GM12878 (cell line): ENCODE measurements at regions not wholly inside any gene's neighbourhood (a gene's known extent, or its start where the extent isn't known, plus 50 kb on each side); places are given as distances from the start of the nearest gene placed in this dataset.

Source experiments
- ATAC-seq: fragments of 200-7000 bp; cut with Tn5 transposase; 3 replicates; pipeline ENCODE4 v1.9.1; 2020; ENCODE audit warnings: mild to moderate bottlenecking, moderate library complexity
- BruUV-seq: library from RNA; stranded (reverse); fragments of 400-500 nt; replicated peaks from 2 replicates; lab custom pipeline; 2021; lab: Mats Ljungman, UMichigan
- CTCF ChIA-PET: fragments of 300-600 bp; sonication (Branson Sonifier 250); formaldehyde crosslinking; extraction: SDS; loops from one replicate; lab custom pipeline; 2021; ENCODE audit warnings: inconsistent platforms; lab: Yijun Ruan, JAX
- POLR2A ChIA-PET: fragments of 350-600 bp; formaldehyde crosslinking; extraction: SDS; loops from one replicate; lab custom pipeline; 2021; ENCODE audit warnings: inconsistent platforms; lab: Charles Lee
- RAD21 ChIA-PET: fragments of 300-600 bp; sonication (Branson Sonifier 250); formaldehyde crosslinking; loops from one replicate; lab custom pipeline; 2023; ENCODE audit warnings: antibody characterized with exemption; ENCODE audit not compliant: unreplicated experiment; lab: Charles Lee
- SMC1A ChIA-PET: fragments of 300-600 bp; sonication (Branson Sonifier 250); formaldehyde crosslinking; loops from one replicate; lab custom pipeline; 2023; ENCODE audit not compliant: unreplicated experiment, uncharacterized antibody; lab: Charles Lee
- DNase-seq: peaks from one replicate; pipeline ENCODE4 v3.0.0-alpha.2; 2011; ENCODE audit warnings: low read depth, low spot score
- FAIRE-seq: peaks from 3 replicates; lab custom pipeline; 2011; peaks lifted over from hg19 to GRCh38; lab: Jason Lieb, UNC
- H2AFZ ChIP-seq: 2 replicates; pipeline ENCODE4 v1.6.0; 2011; ENCODE audit warnings: low read depth, low read length, control low read depth; ENCODE audit not compliant: control insufficient read depth
- H3K27ac ChIP-seq: 2 replicates; pipeline ENCODE4 v1.5.1; 2011; ENCODE audit warnings: control low read depth; ENCODE audit not compliant: control insufficient read depth, insufficient read depth
- H3K27me3 ChIP-seq, 2 experiments: replicated peaks in 1 of 2; 2 replicates each; pipeline versions ENCODE4 v1.6.0 to v1.6.1; 2011; ENCODE audit warnings: low read length in 1 of 2; ENCODE audit not compliant: control insufficient read depth in 2 of 2, insufficient read depth in 2 of 2
- H3K36me3 ChIP-seq, 2 experiments: 2 replicates each; pipeline ENCODE4 v1.5.1; 2011; ENCODE audit warnings: low read length in 1 of 2; ENCODE audit not compliant: control insufficient read depth in 2 of 2, insufficient read depth in 2 of 2
- H3K4me1 ChIP-seq: 2 replicates; pipeline ENCODE4 v1.6.1; 2011; ENCODE audit warnings: mild to moderate bottlenecking, low read length, moderate library complexity, mixed read lengths; ENCODE audit not compliant: control insufficient read depth, insufficient read depth
- H3K4me2 ChIP-seq: 2 replicates; pipeline ENCODE4 v1.6.0; 2011; ENCODE audit warnings: control low read depth; ENCODE audit not compliant: control insufficient read depth, insufficient read depth
- H3K4me3 ChIP-seq: fragments of 200-600 bp; sonication (generic); 2 replicates; pipeline ENCODE4 v1.5.1; 2016
- H3K79me2 ChIP-seq: 2 replicates; pipeline ENCODE4 v1.6.0; 2011; ENCODE audit warnings: low read length; ENCODE audit not compliant: control insufficient read depth, insufficient read depth
- H3K9ac ChIP-seq: 2 replicates; pipeline ENCODE4 v1.8.0; 2011; ENCODE audit warnings: low read length, control low read depth, mixed read lengths; ENCODE audit not compliant: control insufficient read depth, insufficient read depth
- H3K9me3 ChIP-seq: replicated peaks from 3 replicates; pipeline ENCODE4 v1.5.1; 2011; ENCODE audit warnings: mild to moderate bottlenecking, low read length; ENCODE audit not compliant: control insufficient read depth, insufficient read depth
- H4K20me1 ChIP-seq: 2 replicates; pipeline ENCODE4 v1.6.0; 2011; ENCODE audit not compliant: control insufficient read depth, insufficient read depth
- ELK1 ChIP-seq: IDR thresholded peaks from 2 replicates; pipeline ENCODE4 v1.6.1; 2012; ENCODE audit warnings: low read depth, low read length, improper control_type of control experiment
- FOXM1 ChIP-seq: IDR thresholded peaks from 2 replicates; pipeline ENCODE4 v1.6.1; 2012; ENCODE audit warnings: low read depth, mild to moderate bottlenecking, inconsistent platforms, low read length, moderate library complexity
- NFYA ChIP-seq: IDR thresholded peaks from 2 replicates; pipeline ENCODE4 v1.6.1; 2011; ENCODE audit warnings: low read depth, mild to moderate bottlenecking, low read length, improper control_type of control experiment, borderline replicate concordance
- NR2C2 ChIP-seq: IDR thresholded peaks from 2 replicates; pipeline ENCODE4 v1.6.1; 2011; ENCODE audit warnings: borderline replicate concordance, low read depth; ENCODE audit not compliant: control insufficient read depth, insufficient read length
- PBX3 ChIP-seq: IDR thresholded peaks from 2 replicates; pipeline ENCODE4 v1.6.1; 2011; ENCODE audit warnings: mild to moderate bottlenecking, low read depth, low read length, moderate library complexity; ENCODE audit not compliant: insufficient replicate concordance
- RCOR1 ChIP-seq: conservative IDR thresholded peaks from 2 replicates; pipeline ENCODE4 v1.6.1; 2012; ENCODE audit warnings: low read depth, low read length, improper control_type of control experiment
- RELB ChIP-seq: fragments of 450-650 bp; IDR thresholded peaks from 2 replicates; pipeline ENCODE4 v1.6.1; 2017; ENCODE audit warnings: low read depth, mild to moderate bottlenecking, moderate library complexity
- SMAD5 ChIP-seq: IDR thresholded peaks from 2 replicates; pipeline ENCODE4 v1.6.1; 2016; ENCODE audit warnings: antibody characterized with exemption, low read depth
- SUPT20H ChIP-seq: IDR thresholded peaks from 2 replicates; pipeline ENCODE4 v1.6.1; 2011; ENCODE audit warnings: low read depth, mild to moderate bottlenecking, low read length, moderate library complexity, borderline replicate concordance; ENCODE audit not compliant: control insufficient read depth
- TCF3 ChIP-seq: IDR thresholded peaks from 2 replicates; pipeline ENCODE4 v1.6.1; 2012; ENCODE audit warnings: low read depth, mild to moderate bottlenecking, low read length, borderline replicate concordance; ENCODE audit not compliant: insufficient read depth
- ZNF274 ChIP-seq: IDR thresholded peaks from one replicate; pipeline ENCODE4 v1.8.0; 2011; ENCODE audit not compliant: insufficient read length, insufficient read depth
- WGBS: methylation state at CpG from one replicate; pipeline ENCODE4 v1.1.6; 2016; ENCODE audit warnings: low lambda C conversion rate; ENCODE audit not compliant: insufficient replicate concordance, insufficient coverage; ENCODE audit errors: missing lambda C conversion rate; 5-methylcytosine and 5-hydroxymethylcytosine counted together
- in situ Hi-C: fragments of 300-500 bp; cut with MboI; formaldehyde crosslinking; loops from 9 replicates; pipeline ENCODE4 v1.14.3; 2018; ENCODE audit warnings: mixed read lengths
- intact Hi-C: fragments of 100-400 bp; cut with micrococcal nuclease; formaldehyde crosslinking; loops from one replicate; pipeline ENCODE4 v1.14.2; 2022; ENCODE audit not compliant: unreplicated experiment

DNA sequence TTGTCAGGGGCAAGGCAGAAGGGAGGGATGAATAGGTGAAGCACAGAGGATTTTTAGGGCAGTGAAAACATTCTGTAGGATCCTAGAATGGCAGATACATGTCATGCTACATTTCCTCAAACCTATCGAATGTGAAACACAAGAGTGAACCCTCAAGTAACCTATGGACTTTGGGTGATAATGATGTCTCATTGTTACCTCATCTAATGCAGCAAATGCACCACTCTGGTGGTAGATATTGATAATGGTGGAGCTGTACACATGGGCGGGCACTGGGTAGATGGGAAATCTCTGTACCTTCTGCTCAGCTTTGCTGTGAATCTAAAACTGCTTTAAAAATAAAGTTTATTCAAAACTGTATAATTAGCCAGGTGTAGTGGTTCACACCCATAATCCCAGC, 95.2 kb upstream of the NCK2 start:
- TF ChIP-seq ZNF274 (no peak), FOXM1 (no peak), SUPT20H (no peak), NFYA (no peak), RELB (no peak), PBX3 (no peak), ELK1 (no peak), RCOR1 (no peak), TCF3 (no peak), NR2C2 (no peak), SMAD5 (no peak)
- Histone ChIP-seq H3K36me3 (no peaks in the 10 kb centered on the region), H3K27ac (no peak overlapping the region), H3K4me2 (no peak overlapping the region), H3K4me3 (no peak overlapping the region), H4K20me1 (no peaks in the 10 kb centered on the region), H3K9ac (no peak overlapping the region), H3K9me3 (no peaks in the 10 kb centered on the region), H3K79me2 (no peaks in the 10 kb centered on the region), H3K4me1 (no peaks in the 10 kb centered on the region), H3K27me3 (no peaks in the 10 kb centered on the region), H2AFZ (no peak overlapping the region)
- ChIA-PET RAD21 (no interaction called here), POLR2A (interaction anchor here (0.6 kb wide), 1 partner anchor 30 kb away, joined by 6 read pairs; no protein-coding TSS in a partner anchor), SMC1A (no interaction called here), CTCF (interaction anchor here (0.8 kb wide), 1 partner anchor 141 kb away, joined by 4 read pairs; no protein-coding TSS in a partner anchor)
- FAIRE-seq (no peak), ATAC-seq (no peak), DNase-seq (no peak)
- no TSS peak for BruUV-seq
- in situ Hi-C loops (no loop called here), intact Hi-C loops (no loop called here)
- WGBS = 40% methylated on average over 2 of the region's 2 CpGs
